ENCODE measurements at regions not wholly inside any gene's neighbourhood (a gene's known extent, or its start where the extent isn't known, plus 50 kb on each side); places are given as distances from the start of the nearest gene placed in this dataset.

- peaks cover 15% of the 10 kb centered on the region for H3K4me1 ChIP-seq (ENCODE audit: control insufficient read depth, insufficient read depth, low read length, poor library complexity, severe bottlenecking)
- 100% methylated on average over 1 of the region's 2 CpGs; no CpG with 5 or more reads in 1 of the 2 experiments for WGBS, 2 experiments (ENCODE audit: insufficient coverage in 2 of 2)
- no peak overlapping the region for H3K4me3 ChIP-seq (ENCODE audit: extremely low read depth, insufficient read depth, low read length, poor library complexity, severe bottlenecking)
- no peaks in the 10 kb centered on the region for H3K9me3 ChIP-seq (ENCODE audit: control insufficient read depth, low read length)
- no peaks in the 10 kb centered on the region for H3K36me3 ChIP-seq (ENCODE audit: control insufficient read depth, insufficient read depth, low read length)
- H3K27ac ChIP-seq (ENCODE audit: low read depth, low read length, severe bottlenecking), result no peak overlapping the region
Measured at GRCh38 chrX:39971760-39972159, 126.0 kb downstream of the BCOR start.

- no peak overlapping the region for H3K4me3 ChIP-seq (ENCODE audit: extremely low read depth, insufficient read depth, low read length, poor library complexity, severe bottlenecking)
- peaks cover 15% of the 10 kb centered on the region for H3K4me1 ChIP-seq (ENCODE audit: control insufficient read depth, insufficient read depth, low read length, poor library complexity, severe bottlenecking)
- WGBS, 2 experiments (ENCODE audit: insufficient coverage in 2 of 2), result no CpG with 5 or more reads among the region's 7 CpGs
- H3K36me3 ChIP-seq (ENCODE audit: control insufficient read depth, insufficient read depth, low read length), result no peaks in the 10 kb centered on the region
- no peak overlapping the region for H3K27ac ChIP-seq (ENCODE audit: low read depth, low read length, severe bottlenecking)
- no peaks in the 10 kb centered on the region for H3K9me3 ChIP-seq (ENCODE audit: control insufficient read depth, low read length)
Measured at GRCh38 chrX:39972340-39972739, 125.4 kb downstream of the BCOR start.

DNA sequence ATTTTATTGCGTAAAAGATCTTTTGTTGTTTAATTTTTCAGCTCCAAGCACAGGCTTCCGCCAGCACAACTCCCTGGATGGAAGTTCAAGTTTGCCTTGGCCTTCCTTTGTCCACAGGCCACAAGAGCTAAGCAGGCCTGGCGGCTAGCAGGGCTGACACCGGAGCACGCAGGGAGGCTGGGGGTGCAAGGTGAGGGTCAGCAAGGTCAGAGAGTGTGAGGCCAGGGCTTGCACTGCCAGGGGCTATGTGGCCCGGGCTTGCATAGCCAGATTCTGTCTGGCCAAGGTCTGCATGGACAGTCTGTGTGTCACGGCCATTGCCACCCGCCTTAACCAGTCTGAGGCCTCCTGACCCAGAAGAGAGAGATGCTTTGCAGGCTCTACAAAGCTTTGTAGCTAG, 123.9 kb downstream of the BCOR start:
- H3K36me3 ChIP-seq (ENCODE audit: control insufficient read depth, insufficient read depth, low read length), result no peaks in the 10 kb centered on the region
- peaks cover 15% of the 10 kb centered on the region for H3K4me1 ChIP-seq (ENCODE audit: control insufficient read depth, insufficient read depth, low read length, poor library complexity, severe bottlenecking)
- H3K9me3 ChIP-seq (ENCODE audit: control insufficient read depth, low read length), result no peaks in the 10 kb centered on the region
- no peak overlapping the region for H3K27ac ChIP-seq (ENCODE audit: low read depth, low read length, severe bottlenecking)
- no peak overlapping the region for H3K4me3 ChIP-seq (ENCODE audit: extremely low read depth, insufficient read depth, low read length, poor library complexity, severe bottlenecking)
- WGBS, 2 experiments (ENCODE audit: insufficient coverage in 2 of 2), result 80 to 85% methylated on average over 2 of the region's 8 CpGs

- H3K27ac ChIP-seq (ENCODE audit: low read depth, low read length, severe bottlenecking), result no peak overlapping the region
- peaks cover 11% of the 10 kb centered on the region for H3K4me1 ChIP-seq (ENCODE audit: control insufficient read depth, insufficient read depth, low read length, poor library complexity, severe bottlenecking)
- WGBS, 2 experiments (ENCODE audit: insufficient coverage in 2 of 2), result no CpG with 5 or more reads among the region's 6 CpGs
- no peaks in the 10 kb centered on the region for H3K36me3 ChIP-seq (ENCODE audit: control insufficient read depth, insufficient read depth, low read length)
- H3K9me3 ChIP-seq (ENCODE audit: control insufficient read depth, low read length), result no peaks in the 10 kb centered on the region
- H3K4me3 ChIP-seq (ENCODE audit: extremely low read depth, insufficient read depth, low read length, poor library complexity, severe bottlenecking), result no peak overlapping the region
Measured at GRCh38 chrX:39974270-39974669, 123.5 kb downstream of the BCOR start.

DNA sequence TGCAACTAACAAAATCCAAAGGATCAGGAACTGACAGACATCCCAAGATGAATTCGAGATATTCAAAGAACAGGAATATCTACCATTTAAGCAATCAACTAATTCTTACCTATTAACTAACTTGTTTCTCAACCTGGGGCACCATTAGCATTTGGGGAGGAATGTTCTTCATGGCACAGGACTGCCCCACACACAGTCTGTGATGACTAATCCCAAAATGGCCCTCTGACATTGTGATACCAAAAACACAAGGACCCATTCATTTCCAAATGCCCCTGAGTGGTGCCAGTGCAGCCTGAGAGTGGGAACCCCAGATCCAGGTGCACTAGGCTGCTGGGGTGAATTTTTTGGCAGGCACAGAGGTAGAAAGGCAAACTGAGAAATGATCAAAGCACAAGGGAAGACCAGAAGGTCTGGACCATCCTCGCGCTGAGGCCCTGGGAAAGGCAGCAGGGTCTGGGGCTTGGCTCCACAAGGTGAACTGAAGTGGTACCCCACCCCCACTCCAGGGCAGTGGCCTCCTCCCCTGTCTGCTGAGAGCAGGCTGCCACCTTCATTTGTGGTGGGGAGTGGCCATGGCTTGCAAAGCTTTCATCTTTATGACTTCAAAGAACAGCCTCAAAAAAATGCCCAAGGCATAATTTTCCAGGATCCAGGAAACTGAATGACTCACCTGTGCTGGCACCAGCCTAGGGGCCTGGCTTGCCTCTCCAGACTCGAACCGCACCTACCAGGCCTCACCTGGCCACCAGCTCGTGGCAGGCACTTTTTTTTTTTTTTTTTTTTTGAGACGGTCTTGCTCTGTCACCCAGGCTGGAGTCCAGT, 122.4 kb downstream of the BCOR start:
- no peaks in the 10 kb centered on the region for H3K9me3 ChIP-seq (ENCODE audit: control insufficient read depth, low read length)
- 100% methylated on average over 1 of the region's 7 CpGs; no CpG with 5 or more reads in 1 of the 2 experiments for WGBS, 2 experiments (ENCODE audit: insufficient coverage in 2 of 2)
- H3K4me3 ChIP-seq (ENCODE audit: extremely low read depth, insufficient read depth, low read length, poor library complexity, severe bottlenecking), result no peak overlapping the region
- no peak overlapping the region for H3K27ac ChIP-seq (ENCODE audit: low read depth, low read length, severe bottlenecking)
- peaks cover 11% of the 10 kb centered on the region for H3K4me1 ChIP-seq (ENCODE audit: control insufficient read depth, insufficient read depth, low read length, poor library complexity, severe bottlenecking)
- H3K36me3 ChIP-seq (ENCODE audit: control insufficient read depth, insufficient read depth, low read length), result no peaks in the 10 kb centered on the region

- WGBS, 2 experiments (ENCODE audit: insufficient coverage in 2 of 2), result 89 to 100% methylated on average over 1 to 2 of the region's 3 CpGs
- Histone ChIP-seq H3K4me1 (ENCODE audit: control insufficient read depth, insufficient read depth, low read length, poor library complexity, severe bottlenecking) (peaks cover 5% of the 10 kb centered on the region), H3K9me3 (ENCODE audit: control insufficient read depth, low read length) (no peaks in the 10 kb centered on the region), H3K4me3 (ENCODE audit: extremely low read depth, insufficient read depth, low read length, poor library complexity, severe bottlenecking) (no peak overlapping the region), H3K27ac (ENCODE audit: low read depth, low read length, severe bottlenecking) (no peak overlapping the region), H3K36me3 (ENCODE audit: control insufficient read depth, insufficient read depth, low read length) (no peaks in the 10 kb centered on the region)
Measured at GRCh38 chrX:39981946-39982345, 115.8 kb downstream of the BCOR start.

- no peak overlapping the region for H3K27ac ChIP-seq (ENCODE audit: low read depth, low read length, severe bottlenecking)
- H3K9me3 ChIP-seq (ENCODE audit: control insufficient read depth, low read length), result no peaks in the 10 kb centered on the region
- 97 to 100% methylated on average over 1 to 3 of the region's 3 CpGs for WGBS, 2 experiments (ENCODE audit: insufficient coverage in 2 of 2)
- H3K4me1 ChIP-seq (ENCODE audit: control insufficient read depth, insufficient read depth, low read length, poor library complexity, severe bottlenecking), result peaks cover 5% of the 10 kb centered on the region
- no peaks in the 10 kb centered on the region for H3K36me3 ChIP-seq (ENCODE audit: control insufficient read depth, insufficient read depth, low read length)
- no peak overlapping the region for H3K4me3 ChIP-seq (ENCODE audit: extremely low read depth, insufficient read depth, low read length, poor library complexity, severe bottlenecking)
Measured at GRCh38 chrX:39982948-39983347, 114.8 kb downstream of the BCOR start.

GRCh38 chrX:39983715-39984114, 114.0 kb downstream of the BCOR start:
- no peak overlapping the region for H3K27ac ChIP-seq (ENCODE audit: low read depth, low read length, severe bottlenecking)
- H3K4me3 ChIP-seq (ENCODE audit: extremely low read depth, insufficient read depth, low read length, poor library complexity, severe bottlenecking), result no peak overlapping the region
- 60% methylated on average over 1 of the region's 5 CpGs; no CpG with 5 or more reads in 1 of the 2 experiments for WGBS, 2 experiments (ENCODE audit: insufficient coverage in 2 of 2)
- no peaks in the 10 kb centered on the region for H3K36me3 ChIP-seq (ENCODE audit: control insufficient read depth, insufficient read depth, low read length)
- H3K9me3 ChIP-seq (ENCODE audit: control insufficient read depth, low read length), result no peaks in the 10 kb centered on the region
- peaks cover 5% of the 10 kb centered on the region for H3K4me1 ChIP-seq (ENCODE audit: control insufficient read depth, insufficient read depth, low read length, poor library complexity, severe bottlenecking)

GRCh38 chrX:39984191-39984956, 113.4 kb downstream of the BCOR start:
- WGBS, 2 experiments (ENCODE audit: insufficient coverage in 2 of 2), result 94% methylated on average over 7 to 9 of the region's 14 CpGs
- H3K4me1 ChIP-seq (ENCODE audit: control insufficient read depth, insufficient read depth, low read length, poor library complexity, severe bottlenecking), result peaks cover 5% of the 10 kb centered on the region
- no peak overlapping the region for H3K27ac ChIP-seq (ENCODE audit: low read depth, low read length, severe bottlenecking)
- no peaks in the 10 kb centered on the region for H3K36me3 ChIP-seq (ENCODE audit: control insufficient read depth, insufficient read depth, low read length)
- no peak overlapping the region for H3K4me3 ChIP-seq (ENCODE audit: extremely low read depth, insufficient read depth, low read length, poor library complexity, severe bottlenecking)
- H3K9me3 ChIP-seq (ENCODE audit: control insufficient read depth, low read length), result no peaks in the 10 kb centered on the region

DNA sequence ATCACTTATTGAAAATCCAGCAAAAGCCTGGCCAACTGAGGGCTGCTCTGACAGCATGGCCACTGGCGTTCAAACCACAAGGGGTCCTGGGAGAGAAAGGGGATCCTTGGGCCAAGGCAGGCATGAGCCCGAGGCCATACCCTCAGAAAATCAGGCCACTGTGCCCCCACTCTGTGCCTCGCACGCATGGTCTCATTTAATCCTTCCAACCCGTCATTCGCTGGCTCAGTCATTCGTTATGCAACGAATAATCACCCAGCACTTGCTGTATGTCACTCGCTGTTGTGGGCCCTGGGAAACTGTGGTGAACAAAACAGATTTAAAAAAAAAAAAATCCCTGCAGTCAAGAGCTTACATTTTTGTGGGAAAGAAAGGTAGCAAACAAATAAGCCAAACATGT, 112.7 kb downstream of the BCOR start:
- no peaks in the 10 kb centered on the region for H3K36me3 ChIP-seq (ENCODE audit: control insufficient read depth, insufficient read depth, low read length)
- no peak overlapping the region for H3K27ac ChIP-seq (ENCODE audit: low read depth, low read length, severe bottlenecking)
- no peaks in the 10 kb centered on the region for H3K9me3 ChIP-seq (ENCODE audit: control insufficient read depth, low read length)
- peaks cover 5% of the 10 kb centered on the region for H3K4me1 ChIP-seq (ENCODE audit: control insufficient read depth, insufficient read depth, low read length, poor library complexity, severe bottlenecking)
- no peak overlapping the region for H3K4me3 ChIP-seq (ENCODE audit: extremely low read depth, insufficient read depth, low read length, poor library complexity, severe bottlenecking)
- WGBS, 2 experiments (ENCODE audit: insufficient coverage in 2 of 2), result 92 to 93% methylated on average over 2 to 3 of the region's 9 CpGs

DNA sequence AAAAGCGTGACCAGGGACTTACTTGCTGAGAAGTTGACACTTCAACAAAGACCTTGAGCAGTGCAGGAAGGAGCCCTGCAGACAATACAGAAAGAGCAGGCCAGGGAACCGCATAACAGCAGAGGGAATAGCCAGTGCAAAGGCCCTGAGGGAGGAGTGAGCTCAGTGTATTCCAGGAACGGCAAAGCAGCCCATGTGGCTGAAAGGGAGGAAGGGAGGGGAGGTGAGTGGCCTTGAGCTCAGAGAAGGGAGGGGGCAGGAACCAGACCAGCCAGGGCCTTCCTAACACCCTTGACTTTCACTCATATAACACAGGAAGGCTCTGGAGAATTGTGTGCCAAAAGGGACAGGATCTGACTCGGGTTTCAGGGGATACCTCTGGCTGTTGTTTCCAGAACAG, 112.2 kb downstream of the BCOR start:
- H3K27ac ChIP-seq (ENCODE audit: low read depth, low read length, severe bottlenecking), result no peak overlapping the region
- H3K36me3 ChIP-seq (ENCODE audit: control insufficient read depth, insufficient read depth, low read length), result no peaks in the 10 kb centered on the region
- no peak overlapping the region for H3K4me3 ChIP-seq (ENCODE audit: extremely low read depth, insufficient read depth, low read length, poor library complexity, severe bottlenecking)
- no peaks in the 10 kb centered on the region for H3K9me3 ChIP-seq (ENCODE audit: control insufficient read depth, low read length)
- 68% methylated on average over 3 of the region's 4 CpGs; no CpG with 5 or more reads in 1 of the 2 experiments for WGBS, 2 experiments (ENCODE audit: insufficient coverage in 2 of 2)
- peaks cover 5% of the 10 kb centered on the region for H3K4me1 ChIP-seq (ENCODE audit: control insufficient read depth, insufficient read depth, low read length, poor library complexity, severe bottlenecking)

Measured in mesodermal cell (in vitro differentiated cells).